Ovary (tissue), 7 donors: ENCODE measurements at regions not wholly inside any gene's neighbourhood (a gene's known extent, or its start where the extent isn't known, plus 50 kb on each side); places are given as distances from the start of the nearest gene placed in this dataset.
"Not testable (repeated sequence)": the region's sequence is repeated elsewhere in the genome, so short reads cannot be mapped to it uniquely, and the experiment has no call there.

Experiments
- DNase-seq, 5 donors: peaks; one replicate each; pipeline ENCODE4 v3.0.0-alpha.2; 2019 to 2020
- H3K27ac ChIP-seq, 2 donors: fragments of 200-600 bp; one replicate each; pipeline versions ENCODE4 v1.5.1 to v1.8.0; 2019 to 2022
- H3K27me3 ChIP-seq: fragments of 200-600 bp; one replicate; pipeline ENCODE4 v1.8.0; 2022
- H3K36me3 ChIP-seq: fragments of 200-600 bp; sonication (generic); one replicate; pipeline ENCODE4 v1.5.1; 2019
- H3K4me1 ChIP-seq: one replicate; pipeline ENCODE4 v1.8.1; 2013; ENCODE audit warnings: mild to moderate bottlenecking, moderate library complexity; ENCODE audit not compliant: insufficient read depth
- H3K4me3 ChIP-seq: fragments of 200-600 bp; sonication (generic); one replicate; pipeline ENCODE4 v1.5.1; 2017
- H3K9me3 ChIP-seq, 2 donors: fragments of 200-600 bp in 1 of 2; sonication (generic) in 1 of 2; one replicate each; pipeline versions ENCODE4 v1.5.1 to v1.8.1; 2013 to 2019; ENCODE audit warnings: mild to moderate bottlenecking in 1 of 2, moderate library complexity in 1 of 2
- EP300 ChIP-seq: sonication (generic); formaldehyde crosslinking; IDR thresholded peaks from one replicate; pipeline ENCODE4 v1.6.1; 2017; ENCODE audit warnings: antibody characterized with exemption
- POLR2A ChIP-seq: fragments of 450-650 bp; IDR thresholded peaks from one replicate; pipeline ENCODE4 v1.6.1; 2017; ENCODE audit warnings: antibody characterized with exemption, mild to moderate bottlenecking, moderate library complexity
- WGBS, 3 donors: extraction: QIAGEN DNeasy Blood & Tissue Kit in 1 of 3; methylation state at CpG; one replicate each; pipeline versions ENCODE4 v1.1.5 to v1.1.7; 2013 to 2017; 5-methylcytosine and 5-hydroxymethylcytosine counted together
- intact Hi-C, 4 donors: fragments of 100-400 bp; cut with DNase I; formaldehyde crosslinking; loops; one replicate each; pipeline versions ENCODE4 v1.11.0 to v1.15.1; 2022 to 2023
- TF ChIP-seq, protein P1 (sequence below), 3 donors: fragments of 450-650 bp in 2 of 3; fragments of 200-600 bp in 1 of 3; IDR thresholded peaks; one replicate each; pipeline versions ENCODE4 v1.5.1 to v1.8.0; 2016 to 2022; ENCODE audit warnings: antibody characterized with exemption in 3 of 3, mild to moderate bottlenecking in 1 of 3
- donor health status: DM: no; HTN: no; CAD: no; lungs with moderate emphysema.
- donor health status: DM: no; HTN: no; CAD: no.
- donor health status: Bipolar disorder and iron deficiency.
- donor health status: DM: no; HTN: no; CAD: no.
- donor health status: DM: yes; HTN: yes; CAD: no.

DNA sequence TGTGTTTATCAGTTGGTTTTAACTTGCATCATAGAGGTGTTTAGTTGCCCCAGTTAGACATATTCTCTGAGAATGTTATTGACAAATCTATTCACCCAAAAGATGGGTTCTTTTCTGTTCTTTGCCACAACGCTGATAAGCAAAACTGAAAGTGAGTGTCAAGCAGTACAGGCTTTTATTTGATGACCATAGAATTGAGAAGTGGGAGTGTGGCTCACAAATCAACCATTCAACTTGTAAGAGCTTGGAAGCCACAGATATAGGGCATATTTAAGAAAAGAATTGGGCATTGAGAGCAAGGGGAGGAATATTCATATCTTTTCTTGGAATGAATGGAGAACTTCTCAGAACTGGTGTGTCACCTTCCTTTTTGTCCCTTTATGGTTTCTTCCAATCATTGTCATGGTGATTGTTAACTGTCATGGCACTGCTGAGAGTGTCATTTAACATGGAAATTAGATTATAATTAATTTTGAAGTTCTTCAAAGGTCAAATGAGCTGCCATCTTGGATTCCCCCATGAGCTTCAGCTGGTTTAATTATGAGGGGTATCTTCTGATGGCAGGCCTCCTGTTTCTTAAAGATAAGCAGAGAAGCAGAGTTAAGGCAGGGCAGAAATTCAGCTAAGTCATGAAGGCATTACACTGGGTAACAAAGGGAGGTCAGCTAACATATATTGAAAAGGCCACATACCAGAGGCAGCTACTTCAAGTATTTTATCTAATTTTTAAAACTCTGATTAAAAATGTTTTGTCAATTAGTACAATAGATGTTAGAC is 254.0 kb upstream of the HTR1E start:
- intact Hi-C loops = no loop called here
- 50 to 69% (median 59%) methylated on average over 1 of the region's 1 CpG for WGBS, 3 donors
- DNase-seq = no peak
- Histone ChIP-seq H3K27ac (no peak overlapping the region), H3K27me3 (no peaks in the 10 kb centered on the region), H3K9me3 (no peaks in the 10 kb centered on the region), H3K4me1 (no peaks in the 10 kb centered on the region), H3K4me3 (no peak overlapping the region), H3K36me3 (no peaks in the 10 kb centered on the region)
- TF ChIP-seq POLR2A (no peak), EP300 (no peak)
- TF ChIP-seq, protein P1, sequence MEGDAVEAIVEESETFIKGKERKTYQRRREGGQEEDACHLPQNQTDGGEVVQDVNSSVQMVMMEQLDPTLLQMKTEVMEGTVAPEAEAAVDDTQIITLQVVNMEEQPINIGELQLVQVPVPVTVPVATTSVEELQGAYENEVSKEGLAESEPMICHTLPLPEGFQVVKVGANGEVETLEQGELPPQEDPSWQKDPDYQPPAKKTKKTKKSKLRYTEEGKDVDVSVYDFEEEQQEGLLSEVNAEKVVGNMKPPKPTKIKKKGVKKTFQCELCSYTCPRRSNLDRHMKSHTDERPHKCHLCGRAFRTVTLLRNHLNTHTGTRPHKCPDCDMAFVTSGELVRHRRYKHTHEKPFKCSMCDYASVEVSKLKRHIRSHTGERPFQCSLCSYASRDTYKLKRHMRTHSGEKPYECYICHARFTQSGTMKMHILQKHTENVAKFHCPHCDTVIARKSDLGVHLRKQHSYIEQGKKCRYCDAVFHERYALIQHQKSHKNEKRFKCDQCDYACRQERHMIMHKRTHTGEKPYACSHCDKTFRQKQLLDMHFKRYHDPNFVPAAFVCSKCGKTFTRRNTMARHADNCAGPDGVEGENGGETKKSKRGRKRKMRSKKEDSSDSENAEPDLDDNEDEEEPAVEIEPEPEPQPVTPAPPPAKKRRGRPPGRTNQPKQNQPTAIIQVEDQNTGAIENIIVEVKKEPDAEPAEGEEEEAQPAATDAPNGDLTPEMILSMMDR (IDR thresholded peaks at IDR 0.05) = no peak

DNA sequence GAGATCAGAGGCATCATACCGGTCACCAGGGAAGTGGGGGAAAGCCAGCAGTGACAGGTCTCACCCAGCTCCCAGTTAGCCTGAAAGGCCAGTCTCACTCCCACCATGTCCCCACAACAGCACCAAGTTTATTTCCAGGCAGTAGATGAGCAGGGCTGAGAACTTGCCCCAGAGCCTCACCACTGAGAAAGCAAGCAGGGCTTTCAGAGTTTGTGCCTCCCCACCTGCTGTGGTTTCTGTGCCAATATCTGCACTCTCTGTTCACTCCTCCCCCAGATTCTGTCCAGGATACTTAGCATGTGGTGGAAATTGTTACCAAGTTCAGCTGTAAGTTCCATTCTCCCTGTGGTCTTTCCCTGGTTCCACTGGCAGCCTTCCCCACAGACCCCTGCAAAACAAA is 255.0 kb upstream of the HTR1E start:
- intact Hi-C loops = no loop called here
- Histone ChIP-seq H3K27me3 (no peaks in the 10 kb centered on the region), H3K4me1 (no peaks in the 10 kb centered on the region), H3K9me3 (no peaks in the 10 kb centered on the region), H3K36me3 (no peaks in the 10 kb centered on the region), H3K27ac (no peak overlapping the region), H3K4me3 (no peak overlapping the region)
- TF ChIP-seq EP300 (no peak), POLR2A (no peak)
- TF ChIP-seq, protein P1 (IDR thresholded peaks at IDR 0.05) = no peak
- DNase-seq = no peak
- 28 to 37% (median 33%) methylated on average over 1 of the region's 1 CpG for WGBS, 3 donors

DNA sequence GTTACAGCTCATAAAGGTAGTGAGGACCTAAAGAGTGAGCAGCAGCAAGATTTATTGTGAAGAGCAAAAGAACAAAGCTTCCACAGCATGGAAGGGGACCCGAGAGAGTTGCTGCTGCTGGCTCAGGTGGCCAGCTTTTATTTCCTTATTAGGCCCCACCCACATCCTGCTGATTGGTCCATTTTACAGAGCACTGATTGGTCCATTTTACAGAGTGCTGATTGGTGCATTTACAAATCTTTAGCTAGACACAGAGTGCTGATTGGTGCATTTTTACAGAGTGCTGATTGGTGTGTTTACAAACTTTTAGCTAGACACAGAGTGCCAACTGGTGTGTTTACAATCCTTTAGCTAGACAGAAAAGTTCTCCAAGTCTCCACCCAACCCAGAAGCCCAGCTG is 256.2 kb upstream of the HTR1E start:
- H3K4me1 ChIP-seq, H3K4me3 ChIP-seq, H3K36me3 ChIP-seq, DNase-seq, H3K27me3 ChIP-seq, H3K9me3 ChIP-seq, intact Hi-C loops, H3K27ac ChIP-seq: not testable (repeated sequence)
- 77 to 85% (median 78%) methylated on average over 1 of the region's 1 CpG for WGBS, 3 donors

DNA sequence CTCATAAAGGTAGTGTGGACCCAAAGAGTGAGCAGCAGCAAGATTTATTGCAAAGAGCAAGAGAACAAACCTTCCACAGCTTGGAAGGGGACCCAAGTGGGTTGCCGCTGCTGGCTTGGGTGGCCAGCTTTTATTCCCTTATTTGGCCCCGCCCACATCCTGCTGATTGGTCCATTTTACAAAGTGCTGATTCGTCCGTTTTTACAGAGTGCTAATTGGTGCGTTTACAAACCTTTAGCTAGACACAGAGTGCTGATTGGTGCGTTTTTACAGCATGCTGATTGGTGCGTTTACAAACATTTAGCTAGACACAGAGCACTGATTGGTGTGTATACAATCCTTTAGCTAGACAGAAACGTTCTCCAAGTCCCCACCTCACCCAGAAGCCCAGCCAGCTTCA is 265.2 kb upstream of the HTR1E start:
- intact Hi-C loops, H3K9me3 ChIP-seq, H3K27ac ChIP-seq, H3K4me1 ChIP-seq, H3K4me3 ChIP-seq, H3K36me3 ChIP-seq, DNase-seq, H3K27me3 ChIP-seq: not testable (repeated sequence)
- 70 to 71% (median 70%) methylated on average over 8 of the region's 8 CpGs for WGBS, 3 donors

DNA sequence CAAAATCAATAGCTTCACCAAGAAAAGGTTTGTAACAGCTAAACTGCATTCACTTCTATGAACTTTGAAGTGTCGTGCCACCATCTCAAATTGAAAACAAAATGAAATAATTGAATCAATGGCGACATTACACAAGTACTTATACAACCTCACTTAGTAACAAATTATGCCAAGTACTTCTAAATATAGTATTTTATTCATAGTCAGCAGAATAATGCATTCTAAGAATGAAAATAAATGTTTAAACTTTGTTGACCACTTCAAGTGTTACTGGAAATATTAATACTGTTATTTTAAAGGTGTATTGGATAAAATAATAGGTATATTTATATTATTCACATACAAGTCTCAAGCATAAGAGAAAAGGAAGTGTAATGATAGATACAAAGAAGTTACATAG is 280.1 kb upstream of the HTR1E start:
- Histone ChIP-seq H3K9me3 (no peaks in the 10 kb centered on the region), H3K4me1 (no peaks in the 10 kb centered on the region), H3K27ac (no peak overlapping the region), H3K36me3 (no peaks in the 10 kb centered on the region), H3K4me3 (no peak overlapping the region), H3K27me3 (no peaks in the 10 kb centered on the region)
- DNase-seq = no peak
- intact Hi-C loops = no loop called here
- WGBS, 3 donors = 65 to 82% (median 69%) methylated on average over 2 of the region's 2 CpGs
- TF ChIP-seq POLR2A = no peak
- TF ChIP-seq EP300 = no peak
- TF ChIP-seq, protein P1 (IDR thresholded peaks at IDR 0.05) = no peak
